Heart left ventricle (tissue), 16 donors: ENCODE measurements at regions not wholly inside any gene's neighbourhood (a gene's known extent, or its start where the extent isn't known, plus 50 kb on each side); places are given as distances from the start of the nearest gene placed in this dataset.

Source experiments
- ATAC-seq, 4 donors: fragments of 200-7000 bp; cut with Tn5 transposase; one replicate each; pipeline ENCODE4 v1.9.1; 2020 to 2022; ENCODE audit warnings: moderate library complexity in 4 of 4, mild to moderate bottlenecking in 3 of 4, moderate number of reproducible peaks in 1 of 4
- DNase-seq, 5 donors: peaks; one replicate each; pipeline ENCODE4 v3.0.0-alpha.2; 2020
- H3K27ac ChIP-seq, 12 donors: fragments of 200-600 bp; sonication (generic) in 4 of 12; one replicate each; pipeline versions ENCODE4 v1.5.0 to v1.8.0; 2016 to 2022; ENCODE audit warnings: mild to moderate bottlenecking in 2 of 12
- H3K27me3 ChIP-seq, 9 donors: fragments of 200-600 bp; sonication (generic) in 2 of 9; one replicate each; pipeline versions ENCODE4 v1.5.1 to v1.8.0; 2016 to 2022; ENCODE audit warnings: mild to moderate bottlenecking in 3 of 9
- H3K36me3 ChIP-seq, 9 donors: fragments of 200-600 bp; sonication (generic) in 2 of 9; one replicate each; pipeline versions ENCODE4 v1.5.0 to v1.8.0; 2018 to 2022; ENCODE audit warnings: mild to moderate bottlenecking in 2 of 9
- H3K4me1 ChIP-seq, 12 donors: fragments of 200-600 bp; sonication (generic) in 4 of 12; one replicate each; pipeline versions ENCODE4 v1.5.0 to v1.8.0; 2016 to 2022; ENCODE audit warnings: mild to moderate bottlenecking in 3 of 12
- H3K4me3 ChIP-seq, 12 donors: fragments of 200-600 bp; sonication (generic) in 4 of 12; one replicate each; pipeline versions ENCODE4 v1.5.0 to v1.8.0; 2017 to 2022; ENCODE audit warnings: mild to moderate bottlenecking in 9 of 12, moderate library complexity in 4 of 12
- H3K9me3 ChIP-seq, 12 donors: fragments of 200-600 bp; sonication (generic) in 4 of 12; one replicate each; pipeline versions ENCODE4 v1.5.0 to v1.8.0; 2016 to 2022; ENCODE audit warnings: mild to moderate bottlenecking in 1 of 12
- CTCF ChIP-seq, 12 donors: fragments of 200-600 bp; sonication (generic) in 4 of 12; IDR thresholded peaks; one replicate each; pipeline versions ENCODE4 v1.5.0 to v1.8.0; 2018 to 2022; ENCODE audit warnings: antibody characterized with exemption in 12 of 12, mild to moderate bottlenecking in 5 of 12
- POLR2A ChIP-seq, 2 donors: fragments of 450-650 bp; IDR thresholded peaks; one replicate each; pipeline ENCODE4 v1.6.1; 2017; ENCODE audit warnings: antibody characterized with exemption in 2 of 2, mild to moderate bottlenecking in 2 of 2, moderate library complexity in 2 of 2
- WGBS, 4 donors: extraction: QIAGEN DNeasy Blood & Tissue Kit in 2 of 4; methylation state at CpG; one replicate each; pipeline versions ENCODE4 v1.1.5 to v1.1.7; 2013 to 2018; 5-methylcytosine and 5-hydroxymethylcytosine counted together
- intact Hi-C, 10 donors: fragments of 100-400 bp; cut with DNase I; formaldehyde crosslinking; loops; one replicate each; pipeline versions ENCODE4 v1.11.1 to v1.14.2; 2022
- donor health status: ischemic (EF 13 %, LVEDD 7.1; RV severe dilation, severe dysfunction).
- donor health status: healthy with polysubstance abuse.
- donor health status: DM: no; HTN: yes; CAD: no.
- donor health status: DM: no; HTN: no; CAD: no.
- donor health status: ischemic (EF 25% LVEDD 6.9; RV normal size, moderate dysfunction).
- donor health status: ischemic (EF 25% LVEDD 5.7; RV mildly dilated, moderate dysfunction).
- donor health status: healthy.
- donor health status: DM: yes; HTN: yes; CAD: no.
- donor health status: ischemic (EF 35%, LVEDD 5.7; RV mildly dilated, moderate dysfunction).
- donor health status: nonischemic (EF 11% LVEDD 7.7; RV severe dilation, severe dysfunction).
- donor health status: DM: yes; HTN: yes; CAD: no.
- donor health status: PGD.
- donor health status: ischemic (EF 29% LVEDD 5.4; RV normal size, mild dysfunction).
- donor health status: nonischemic (EF 23%, LVEDD 6.1; RV moderate dilation, normal function).

GRCh38 chr4:23392860-23393458 lies 496.9 kb downstream of the PPARGC1A start:
- Histone ChIP-seq H3K4me3 (peak overlapping the region in 1 of 12 donors; percentile 4), H3K9me3 (peaks cover 0 to 23% (median 4%) of the 10 kb centered on the region in 12 donors), H3K36me3 (no peaks in the 10 kb centered on the region), H3K4me1 (peaks cover 0 to 3% (median 0%) of the 10 kb centered on the region in 12 donors), H3K27me3 (no peaks in the 10 kb centered on the region), H3K27ac (peak overlapping the region in 1 of 12 donors; percentile 21)
- WGBS, 4 donors = 48 to 84% (median 65%) methylated on average over 5 of the region's 5 CpGs
- TF ChIP-seq POLR2A (IDR thresholded peaks at IDR 0.05) (no peak), CTCF (IDR thresholded peaks at IDR 0.05) (no peak)
- intact Hi-C loops = no loop called here
- ATAC-seq = peak; percentile 32 to 83 (median 62)
- DNase-seq = no peak

GRCh38 chr4:23390246-23390645 lies 499.6 kb downstream of the PPARGC1A start:
- H3K4me3 ChIP-seq = no peak overlapping the region
- no peaks in the 10 kb centered on the region for H3K27me3 ChIP-seq
- peaks cover 0 to 3% (median 0%) of the 10 kb centered on the region in 12 donors for H3K4me1 ChIP-seq
- intact Hi-C loops = no loop called here
- ATAC-seq (no peak), DNase-seq (no peak)
- TF ChIP-seq CTCF (IDR thresholded peaks at IDR 0.05) (no peak), POLR2A (IDR thresholded peaks at IDR 0.05) (no peak)
- peaks cover 0 to 17% (median 4%) of the 10 kb centered on the region in 12 donors for H3K9me3 ChIP-seq
- no peak overlapping the region for H3K27ac ChIP-seq
- WGBS, 4 donors = 84 to 93% (median 88%) methylated on average over 3 of the region's 3 CpGs
- H3K36me3 ChIP-seq = no peaks in the 10 kb centered on the region

- no peak for DNase-seq
Observed at GRCh38 chr4:23388699-23389395, 501.0 kb downstream of the PPARGC1A start.

More at GRCh38 chr4:23388699-23389395, 501.0 kb downstream of the PPARGC1A start:
- ATAC-seq = no peak
- 56 to 78% (median 65%) methylated on average over 2 of the region's 2 CpGs for WGBS, 4 donors
- Histone ChIP-seq H3K36me3 (no peaks in the 10 kb centered on the region), H3K9me3 (peaks cover 0 to 8% (median under 1%) of the 10 kb centered on the region in 12 donors), H3K4me3 (no peak overlapping the region), H3K27ac (no peak overlapping the region), H3K27me3 (no peaks in the 10 kb centered on the region), H3K4me1 (peaks cover 0 to 3% (median 0%) of the 10 kb centered on the region in 12 donors)
- intact Hi-C loops = no loop called here
- TF ChIP-seq CTCF (IDR thresholded peaks at IDR 0.05) (no peak), POLR2A (IDR thresholded peaks at IDR 0.05) (no peak)
